ENCODE measurements at regions not wholly inside any gene's neighbourhood (a gene's known extent, or its start where the extent isn't known, plus 50 kb on each side); places are given as distances from the start of the nearest gene placed in this dataset.

DNA sequence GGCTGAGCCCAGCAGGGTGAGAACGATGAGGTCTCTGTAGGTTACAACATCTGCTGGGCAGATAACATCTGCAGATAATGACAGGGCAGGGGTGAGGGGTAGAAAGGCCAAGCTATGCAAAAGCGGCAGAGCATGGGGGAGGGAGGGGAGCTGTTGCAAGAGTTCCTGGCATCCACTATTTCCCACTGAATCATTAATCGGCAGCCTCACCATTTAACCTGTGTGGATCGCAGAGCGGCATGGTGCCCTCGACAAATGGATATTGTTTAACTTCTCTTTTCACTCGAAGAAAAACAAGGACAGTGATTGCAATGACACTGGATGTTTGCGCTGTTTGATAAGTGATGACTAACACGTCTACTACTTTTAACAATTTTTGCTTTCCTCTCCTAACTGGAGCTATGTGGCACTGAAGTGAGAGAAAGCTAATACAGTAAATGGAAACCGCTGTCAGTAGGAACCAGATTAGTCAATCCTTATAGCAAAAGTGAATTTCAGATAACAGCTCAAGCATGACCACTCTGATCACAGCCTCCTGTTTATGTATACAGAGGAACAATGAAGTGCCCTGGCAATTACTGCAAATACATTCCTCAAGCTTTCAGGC lies 381.5 kb downstream of the TFAP2A start:
- TF ChIP-seq POLR2A (IDR thresholded peaks at IDR 0.05; ENCODE audit: low read depth, low read length) = no peak
- TF ChIP-seq, protein P1, sequence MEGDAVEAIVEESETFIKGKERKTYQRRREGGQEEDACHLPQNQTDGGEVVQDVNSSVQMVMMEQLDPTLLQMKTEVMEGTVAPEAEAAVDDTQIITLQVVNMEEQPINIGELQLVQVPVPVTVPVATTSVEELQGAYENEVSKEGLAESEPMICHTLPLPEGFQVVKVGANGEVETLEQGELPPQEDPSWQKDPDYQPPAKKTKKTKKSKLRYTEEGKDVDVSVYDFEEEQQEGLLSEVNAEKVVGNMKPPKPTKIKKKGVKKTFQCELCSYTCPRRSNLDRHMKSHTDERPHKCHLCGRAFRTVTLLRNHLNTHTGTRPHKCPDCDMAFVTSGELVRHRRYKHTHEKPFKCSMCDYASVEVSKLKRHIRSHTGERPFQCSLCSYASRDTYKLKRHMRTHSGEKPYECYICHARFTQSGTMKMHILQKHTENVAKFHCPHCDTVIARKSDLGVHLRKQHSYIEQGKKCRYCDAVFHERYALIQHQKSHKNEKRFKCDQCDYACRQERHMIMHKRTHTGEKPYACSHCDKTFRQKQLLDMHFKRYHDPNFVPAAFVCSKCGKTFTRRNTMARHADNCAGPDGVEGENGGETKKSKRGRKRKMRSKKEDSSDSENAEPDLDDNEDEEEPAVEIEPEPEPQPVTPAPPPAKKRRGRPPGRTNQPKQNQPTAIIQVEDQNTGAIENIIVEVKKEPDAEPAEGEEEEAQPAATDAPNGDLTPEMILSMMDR (conservative IDR thresholded peaks at IDR 0.05; ENCODE audit: low read depth, low read length) = no peak
- TF ChIP-seq SMC3 (IDR thresholded peaks at IDR 0.05; ENCODE audit: low read depth, low read length) = no peak
- no peak for TF ChIP-seq MXI1 (IDR thresholded peaks at IDR 0.05; ENCODE audit: borderline replicate concordance, low read depth, low read length)
- TF ChIP-seq RAD21 (IDR thresholded peaks at IDR 0.05; ENCODE audit: low read length) = no peak
- no peak for TF ChIP-seq FOS (IDR thresholded peaks at IDR 0.05; ENCODE audit: low read depth, low read length)
